Naive thymus-derived CD4-positive, alpha-beta T cell (primary cell): ENCODE measurements at regions not wholly inside any gene's neighbourhood (a gene's known extent, or its start where the extent isn't known, plus 50 kb on each side); places are given as distances from the start of the nearest gene placed in this dataset.

ENCODE experiments used
- ATAC-seq: fragments of 150-1000 bp; cut with Tn5 transposase; 2 replicates; pipeline ENCODE4 v1.10.0; 2021; ENCODE audit warnings: mild to moderate bottlenecking, moderate library complexity
- CTCF ChIA-PET: fragments of 350-600 bp; sonication (Branson Sonifier 250); formaldehyde crosslinking; loops from one replicate; lab custom pipeline; 2021; ENCODE audit warnings: antibody characterized with exemption; lab: Charles Lee
- POLR2A ChIA-PET: fragments of 350-600 bp; sonication (Branson Sonifier 250); formaldehyde crosslinking; loops from one replicate; lab custom pipeline; 2021; ENCODE audit warnings: antibody characterized with exemption, inconsistent platforms; lab: Charles Lee
- DNase-seq, 9 donors: peaks; one replicate each; pipeline versions ENCODE4 v3.0.0 to v3.0.0-alpha.2; 2020 to 2022; ENCODE audit warnings: mixed read lengths in 1 of 9
- H3K27ac ChIP-seq: one replicate; pipeline ENCODE4 v1.7.0; 2013; ENCODE audit warnings: mild to moderate bottlenecking, low read depth, low read length, moderate library complexity
- H3K27me3 ChIP-seq, 2 donors: one replicate each; pipeline ENCODE4 v1.7.0; 2013; ENCODE audit warnings: low read length in 2 of 2, mild to moderate bottlenecking in 2 of 2, moderate library complexity in 2 of 2; ENCODE audit not compliant: control insufficient read depth in 2 of 2, insufficient read depth in 2 of 2
- H3K36me3 ChIP-seq, 3 experiments: 1 replicate in 2 of 3; 2 replicates in 1 of 3; pipeline ENCODE4 v1.7.0; 2013; ENCODE audit warnings: low read length in 3 of 3, mild to moderate bottlenecking in 3 of 3, moderate library complexity in 1 of 3; ENCODE audit not compliant: insufficient read depth in 3 of 3, control insufficient read depth in 2 of 3
- H3K4me1 ChIP-seq, 2 donors: one replicate each; pipeline ENCODE4 v1.7.0; 2013; ENCODE audit warnings: low read length in 2 of 2, mild to moderate bottlenecking in 2 of 2, moderate library complexity in 1 of 2; ENCODE audit not compliant: control insufficient read depth in 2 of 2, insufficient read depth in 2 of 2
- H3K4me3 ChIP-seq: 2 replicates; pipeline ENCODE4 v1.7.0; 2013; ENCODE audit warnings: mild to moderate bottlenecking, low read length
- H3K9me3 ChIP-seq, 3 experiments: 1 replicate in 2 of 3; 2 replicates in 1 of 3; pipeline ENCODE4 v1.7.0; 2013; ENCODE audit warnings: low read length in 3 of 3; ENCODE audit not compliant: control insufficient read depth in 2 of 3
- H3K27ac Mint-ChIP-seq, 9 donors: one replicate each; pipeline ENCODE4 v1.8.0; 2020 to 2022; ENCODE audit warnings: mixed read lengths in 9 of 9, mild to moderate bottlenecking in 8 of 9, moderate library complexity in 5 of 9, inconsistent platforms in 2 of 9
- H3K27me3 Mint-ChIP-seq, 5 donors: one replicate each; pipeline ENCODE4 v1.8.0; 2021 to 2022; ENCODE audit warnings: mixed read lengths in 5 of 5, mild to moderate bottlenecking in 1 of 5
- H3K36me3 Mint-ChIP-seq, 5 donors: one replicate each; pipeline ENCODE4 v1.8.0; 2020 to 2022; ENCODE audit warnings: mixed read lengths in 5 of 5, mild to moderate bottlenecking in 3 of 5, inconsistent platforms in 1 of 5
- H3K4me1 Mint-ChIP-seq, 7 donors: one replicate each; pipeline ENCODE4 v1.8.0; 2020 to 2022; ENCODE audit warnings: mixed read lengths in 7 of 7, mild to moderate bottlenecking in 3 of 7, inconsistent platforms in 1 of 7
- H3K4me3 Mint-ChIP-seq, 10 donors: one replicate each; pipeline ENCODE4 v1.8.0; 2020 to 2022; ENCODE audit warnings: mild to moderate bottlenecking in 10 of 10, mixed read lengths in 10 of 10, moderate library complexity in 6 of 10, inconsistent platforms in 2 of 10
- H3K9me3 Mint-ChIP-seq, 11 donors: one replicate each; pipeline ENCODE4 v1.8.0; 2020 to 2022; ENCODE audit warnings: mixed read lengths in 11 of 11, mild to moderate bottlenecking in 4 of 11, inconsistent platforms in 1 of 11, moderate library complexity in 1 of 11
- intact Hi-C, 2 donors: fragments of 100-400 bp; cut with micrococcal nuclease; formaldehyde crosslinking; loops; one replicate each; pipeline ENCODE4 v1.15.1; 2023

GRCh38 chr9:90047828-90048227, 443.0 kb downstream of the GADD45G start:
- intact Hi-C loops = loop anchor here in 1 of 2 donors (10.0 kb wide), 1 partner anchor 1673 kb away; no protein-coding TSS in a partner anchor
- Histone ChIP-seq H3K27ac (no peak overlapping the region), H3K36me3 (no peaks in the 10 kb centered on the region), H3K9me3 (no peaks in the 10 kb centered on the region), H3K4me1 (no peaks in the 10 kb centered on the region), H3K27me3 (peaks cover 0 to 4% of the 10 kb centered on the region in 2 donors), H3K4me3 (no peak overlapping the region)
- ATAC-seq (no peak), DNase-seq (no peak)
- no peak overlapping the region for H3K27ac Mint-ChIP-seq
- CTCF ChIA-PET = interaction anchor here (1.4 kb wide), 1 partner anchor 10 kb away, joined by 3 read pairs; no protein-coding TSS in a partner anchor
- H3K9me3 Mint-ChIP-seq = peaks cover 0 to 6% (median 0%) of the 10 kb centered on the region in 11 donors
- POLR2A ChIA-PET = interaction anchor here (0.7 kb wide), 1 partner anchor 445 kb away, joined by 4 read pairs; no protein-coding TSS in a partner anchor
- H3K27me3 Mint-ChIP-seq = peaks cover 0 to 17% (median 5%) of the 10 kb centered on the region in 5 donors
- no peak overlapping the region for H3K4me3 Mint-ChIP-seq
- H3K36me3 Mint-ChIP-seq = no peaks in the 10 kb centered on the region
- peaks cover 0 to 17% (median 0%) of the 10 kb centered on the region in 7 donors for H3K4me1 Mint-ChIP-seq

- Mint-ChIP-seq H3K27ac (no peak overlapping the region), H3K4me3 (no peak overlapping the region), H3K27me3 (peaks cover 4 to 37% (median 21%) of the 10 kb centered on the region in 5 donors), H3K36me3 (no peaks in the 10 kb centered on the region), H3K9me3 (peaks cover 0 to 11% (median 4%) of the 10 kb centered on the region in 11 donors), H3K4me1 (no peaks in the 10 kb centered on the region)
- Histone ChIP-seq H3K36me3 (no peaks in the 10 kb centered on the region), H3K9me3 (no peaks in the 10 kb centered on the region), H3K4me3 (no peak overlapping the region), H3K27me3 (peaks cover 0 to 4% of the 10 kb centered on the region in 2 donors), H3K4me1 (no peaks in the 10 kb centered on the region), H3K27ac (no peak overlapping the region)
- ATAC-seq = no peak
- intact Hi-C loops = no loop called here
- ChIA-PET POLR2A (no interaction called here), CTCF (no interaction called here)
- DNase-seq = no peak
Measured at GRCh38 chr9:90052366-90052765, 447.6 kb downstream of the GADD45G start.

GRCh38 chr9:90053027-90053426, 448.2 kb downstream of the GADD45G start:
- no peaks in the 10 kb centered on the region for H3K36me3 ChIP-seq

GRCh38 chr9:90054810-90055209, 450.0 kb downstream of the GADD45G start:
- intact Hi-C loops = no loop called here

More at GRCh38 chr9:90053027-90053426, 448.2 kb downstream of the GADD45G start:
- no peak for ATAC-seq
- Mint-ChIP-seq H3K9me3 (peaks cover 0 to 11% (median 4%) of the 10 kb centered on the region in 11 donors), H3K36me3 (no peaks in the 10 kb centered on the region), H3K27me3 (peaks cover 4 to 37% (median 21%) of the 10 kb centered on the region in 5 donors), H3K27ac (no peak overlapping the region), H3K4me3 (no peak overlapping the region), H3K4me1 (no peaks in the 10 kb centered on the region)
- ChIA-PET POLR2A (no interaction called here), CTCF (no interaction called here)
- intact Hi-C loops = no loop called here
- peaks cover 0 to 4% of the 10 kb centered on the region in 2 donors for H3K27me3 ChIP-seq
- H3K4me1 ChIP-seq = no peaks in the 10 kb centered on the region
- H3K9me3 ChIP-seq = no peaks in the 10 kb centered on the region
- DNase-seq = no peak
- H3K4me3 ChIP-seq = no peak overlapping the region
- no peak overlapping the region for H3K27ac ChIP-seq

GRCh38 chr9:90055226-90055625, 450.4 kb downstream of the GADD45G start:
- intact Hi-C loops = no loop called here
- Mint-ChIP-seq H3K4me1 (no peaks in the 10 kb centered on the region), H3K4me3 (no peak overlapping the region), H3K27ac (no peak overlapping the region), H3K27me3 (peaks cover 4 to 37% (median 21%) of the 10 kb centered on the region in 5 donors), H3K36me3 (no peaks in the 10 kb centered on the region), H3K9me3 (peaks cover 0 to 9% (median 0%) of the 10 kb centered on the region in 11 donors)
- ChIA-PET POLR2A (no interaction called here), CTCF (no interaction called here)
- Histone ChIP-seq H3K4me3 (no peak overlapping the region), H3K27ac (no peak overlapping the region), H3K4me1 (no peaks in the 10 kb centered on the region), H3K27me3 (peaks cover 0 to 4% of the 10 kb centered on the region in 2 donors), H3K36me3 (no peaks in the 10 kb centered on the region), H3K9me3 (no peaks in the 10 kb centered on the region)
- no peak for ATAC-seq
- DNase-seq = no peak

More at GRCh38 chr9:90054810-90055209, 450.0 kb downstream of the GADD45G start:
- no peak for ATAC-seq
- no peaks in the 10 kb centered on the region for H3K9me3 ChIP-seq
- H3K9me3 Mint-ChIP-seq = peaks cover 0 to 9% (median 0%) of the 10 kb centered on the region in 11 donors
- no peaks in the 10 kb centered on the region for H3K36me3 ChIP-seq
- CTCF ChIA-PET = no interaction called here
- H3K27me3 Mint-ChIP-seq = peaks cover 4 to 37% (median 21%) of the 10 kb centered on the region in 5 donors
- H3K4me3 ChIP-seq = no peak overlapping the region
- POLR2A ChIA-PET = no interaction called here
- H3K27ac ChIP-seq = no peak overlapping the region
- H3K27me3 ChIP-seq = peaks cover 0 to 4% of the 10 kb centered on the region in 2 donors
- no peak for DNase-seq
- no peaks in the 10 kb centered on the region for H3K4me1 Mint-ChIP-seq
- no peak overlapping the region for H3K27ac Mint-ChIP-seq
- H3K4me1 ChIP-seq = no peaks in the 10 kb centered on the region
- no peak overlapping the region for H3K4me3 Mint-ChIP-seq
- H3K36me3 Mint-ChIP-seq = no peaks in the 10 kb centered on the region

GRCh38 chr9:90057361-90057760, 452.5 kb downstream of the GADD45G start:
- H3K4me1 Mint-ChIP-seq = no peaks in the 10 kb centered on the region
- no peak overlapping the region for H3K27ac Mint-ChIP-seq
- H3K4me3 Mint-ChIP-seq = no peak overlapping the region
- Histone ChIP-seq H3K27me3 (no peaks in the 10 kb centered on the region), H3K27ac (no peak overlapping the region), H3K36me3 (no peaks in the 10 kb centered on the region), H3K4me1 (no peaks in the 10 kb centered on the region), H3K9me3 (no peaks in the 10 kb centered on the region), H3K4me3 (no peak overlapping the region)
- no peak for ATAC-seq
- ChIA-PET POLR2A (no interaction called here), CTCF (interaction anchor here (1.0 kb wide), 1 partner anchor 10 kb away, joined by 3 read pairs; no protein-coding TSS in a partner anchor)
- peaks cover 1 to 35% (median 18%) of the 10 kb centered on the region in 5 donors for H3K27me3 Mint-ChIP-seq
- DNase-seq = no peak
- H3K36me3 Mint-ChIP-seq = no peaks in the 10 kb centered on the region
- intact Hi-C loops = no loop called here
- H3K9me3 Mint-ChIP-seq = peaks cover 0 to 8% (median 0%) of the 10 kb centered on the region in 11 donors
